ENCODE measurements at regions not wholly inside any gene's neighbourhood (a gene's known extent, or its start where the extent isn't known, plus 50 kb on each side); places are given as distances from the start of the nearest gene placed in this dataset.

- ChIA-PET POLR2A (no interaction called here), CTCF (no interaction called here)
- intact Hi-C loops (cut with DNase I, micrococcal nuclease), result no loop called here
- Mint-ChIP-seq H3K36me3 (ENCODE audit: low read depth) (no peaks in the 10 kb centered on the region), H3K9me3 (no peaks in the 10 kb centered on the region), H3K4me1 (ENCODE audit: low read depth) (no peaks in the 10 kb centered on the region), H3K4me3 (no peak overlapping the region), H3K27ac (no peak overlapping the region), H3K27me3 (no peaks in the 10 kb centered on the region)
- no peak for TF ChIP-seq CTCF (IDR thresholded peaks at IDR 0.05)
- Histone ChIP-seq H3K9me3 (ENCODE audit: control insufficient read depth in 1 of 2, insufficient read depth in 1 of 2, low read length in 2 of 2) (no peaks in the 10 kb centered on the region), H3K27ac (ENCODE audit: low read depth in 1 of 2, low read length in 2 of 2) (no peak overlapping the region), H3K36me3 (ENCODE audit: insufficient read depth, low read length) (no peaks in the 10 kb centered on the region), H3K27me3 (ENCODE audit: control insufficient read depth in 1 of 2, insufficient read depth in 2 of 2, low read length in 2 of 2) (no peaks in the 10 kb centered on the region), H3K4me1 (ENCODE audit: insufficient read depth, low read length) (no peaks in the 10 kb centered on the region), H3K4me3 (ENCODE audit: low read length) (no peak overlapping the region)
- DNase-seq (no peak), ATAC-seq (ENCODE audit: poor library complexity) (no peak)
Observed at GRCh38 chr20:40161391-40161790, 527.6 kb downstream of the MAFB start.

- CTCF ChIA-PET, result no interaction called here
- peak in 3 of 14 experiments; percentile 5 to 29 (median 27) for DNase-seq
- intact Hi-C loops (cut with DNase I, micrococcal nuclease), result no loop called here
Observed at GRCh38 chr20:40160097-40160550, 528.9 kb downstream of the MAFB start.

GRCh38 chr20:40159276-40159675, 529.8 kb downstream of the MAFB start:
- Mint-ChIP-seq H3K27ac (no peak overlapping the region), H3K36me3 (ENCODE audit: low read depth) (no peaks in the 10 kb centered on the region), H3K4me3 (no peak overlapping the region), H3K4me1 (ENCODE audit: low read depth) (no peaks in the 10 kb centered on the region), H3K9me3 (no peaks in the 10 kb centered on the region), H3K27me3 (no peaks in the 10 kb centered on the region)
- DNase-seq (no peak), ATAC-seq (ENCODE audit: poor library complexity) (no peak)
- no peaks in the 10 kb centered on the region for H3K27me3 ChIP-seq (ENCODE audit: control insufficient read depth in 1 of 2, insufficient read depth in 2 of 2, low read length in 2 of 2)
- intact Hi-C loops (cut with DNase I, micrococcal nuclease), result no loop called here
- H3K9me3 ChIP-seq (ENCODE audit: control insufficient read depth in 1 of 2, insufficient read depth in 1 of 2, low read length in 2 of 2), result no peaks in the 10 kb centered on the region
- H3K4me3 ChIP-seq (ENCODE audit: low read length), result no peak overlapping the region
- no peaks in the 10 kb centered on the region for H3K4me1 ChIP-seq (ENCODE audit: insufficient read depth, low read length)
- ChIA-PET CTCF (no interaction called here), POLR2A (no interaction called here)
- TF ChIP-seq CTCF (IDR thresholded peaks at IDR 0.05), result no peak
- no peaks in the 10 kb centered on the region for H3K36me3 ChIP-seq (ENCODE audit: insufficient read depth, low read length)
- no peak overlapping the region for H3K27ac ChIP-seq (ENCODE audit: low read depth in 1 of 2, low read length in 2 of 2)

More at GRCh38 chr20:40160097-40160550, 528.9 kb downstream of the MAFB start:
- no peaks in the 10 kb centered on the region for H3K27me3 ChIP-seq (ENCODE audit: control insufficient read depth in 1 of 2, insufficient read depth in 2 of 2, low read length in 2 of 2)
- H3K27me3 Mint-ChIP-seq, result no peaks in the 10 kb centered on the region
- no peaks in the 10 kb centered on the region for H3K36me3 Mint-ChIP-seq (ENCODE audit: low read depth)
- no peak overlapping the region for H3K4me3 ChIP-seq (ENCODE audit: low read length)
- TF ChIP-seq CTCF (IDR thresholded peaks at IDR 0.05), result no peak
- H3K4me1 Mint-ChIP-seq (ENCODE audit: low read depth), result no peaks in the 10 kb centered on the region
- no peak for ATAC-seq (ENCODE audit: poor library complexity)
- POLR2A ChIA-PET, result interaction anchor here (0.6 kb wide), 1 partner anchor 997 kb away, joined by 3 read pairs; no protein-coding TSS in a partner anchor
- no peaks in the 10 kb centered on the region for H3K4me1 ChIP-seq (ENCODE audit: insufficient read depth, low read length)
- H3K9me3 ChIP-seq (ENCODE audit: control insufficient read depth in 1 of 2, insufficient read depth in 1 of 2, low read length in 2 of 2), result no peaks in the 10 kb centered on the region
- no peaks in the 10 kb centered on the region for H3K9me3 Mint-ChIP-seq
- no peaks in the 10 kb centered on the region for H3K36me3 ChIP-seq (ENCODE audit: insufficient read depth, low read length)
- no peak overlapping the region for H3K4me3 Mint-ChIP-seq
- no peak overlapping the region for H3K27ac ChIP-seq (ENCODE audit: low read depth in 1 of 2, low read length in 2 of 2)
- no peak overlapping the region for H3K27ac Mint-ChIP-seq
